NCI-H1105 (cell line): ENCODE measurements at regions not wholly inside any gene's neighbourhood (a gene's known extent, or its start where the extent isn't known, plus 50 kb on each side); places are given as distances from the start of the nearest gene placed in this dataset.

Source experiments
- DNase-seq: peaks from one replicate; lab custom pipeline; 2025; lab: John Stamatoyannopoulos, UW

- no peak for DNase-seq
Observed at GRCh38 chr20:52779125-52779524, 193.0 kb upstream of the TSHZ2 start.

- DNase-seq = no peak
Observed at GRCh38 chr20:52777171-52777570, 195.0 kb upstream of the TSHZ2 start.

GRCh38 chr20:52775786-52776185 lies 196.4 kb upstream of the TSHZ2 start:
- no peak for DNase-seq

GRCh38 chr20:52768694-52769093 lies 203.5 kb upstream of the TSHZ2 start:
- DNase-seq = no peak

GRCh38 chr20:52766645-52767435 lies 205.3 kb upstream of the TSHZ2 start:
- no peak for DNase-seq

GRCh38 chr20:52763321-52763853 lies 208.8 kb upstream of the TSHZ2 start:
- no peak for DNase-seq

- no peak for DNase-seq
Observed at GRCh38 chr20:52761867-52762266, 210.3 kb upstream of the TSHZ2 start.

- DNase-seq = no peak
Observed at GRCh38 chr20:52760791-52761190, 211.4 kb upstream of the TSHZ2 start.

GRCh38 chr20:52757411-52757810 lies 214.7 kb upstream of the TSHZ2 start:
- no peak for DNase-seq

GRCh38 chr20:52755744-52756143 lies 216.4 kb upstream of the TSHZ2 start:
- no peak for DNase-seq

GRCh38 chr20:52754366-52754765 lies 217.8 kb upstream of the TSHZ2 start:
- no peak for DNase-seq

- no peak for DNase-seq
Observed at GRCh38 chr20:52752023-52752422, 220.1 kb upstream of the TSHZ2 start.

- DNase-seq = no peak
Observed at GRCh38 chr20:52751571-52751970, 220.6 kb upstream of the TSHZ2 start.

GRCh38 chr20:52749938-52750337 lies 222.2 kb upstream of the TSHZ2 start:
- DNase-seq = no peak

GRCh38 chr20:52748990-52749389 lies 223.2 kb upstream of the TSHZ2 start:
- DNase-seq = no peak

- DNase-seq = no peak
Observed at GRCh38 chr20:52748285-52748932, 223.7 kb upstream of the TSHZ2 start.

GRCh38 chr20:52747845-52748284 lies 224.3 kb upstream of the TSHZ2 start:
- no peak for DNase-seq

- no peak for DNase-seq
Observed at GRCh38 chr20:52746770-52747169, 225.4 kb upstream of the TSHZ2 start.

- no peak for DNase-seq
Observed at GRCh38 chr20:52746190-52746589, 226.0 kb upstream of the TSHZ2 start.

- DNase-seq = no peak
Observed at GRCh38 chr20:52744441-52744840, 227.7 kb upstream of the TSHZ2 start.

- no peak for DNase-seq
Observed at GRCh38 chr20:52738081-52738480, 234.1 kb upstream of the TSHZ2 start.

GRCh38 chr20:52736507-52736906 lies 235.7 kb upstream of the TSHZ2 start:
- DNase-seq = no peak

GRCh38 chr20:52731093-52731492 lies 241.1 kb upstream of the TSHZ2 start:
- no peak for DNase-seq
